H1 (cell line): ENCODE measurements at regions not wholly inside any gene's neighbourhood (a gene's known extent, or its start where the extent isn't known, plus 50 kb on each side); places are given as distances from the start of the nearest gene placed in this dataset.

Experiments
- CTCF ChIA-PET: fragments of 300-600 bp; sonication (Branson Sonifier 250); formaldehyde crosslinking; loops from one replicate; lab custom pipeline; 2021; ENCODE audit not compliant: partially characterized antibody; lab: Charles Lee
- POLR2A ChIA-PET: fragments of 300-600 bp; sonication (Branson Sonifier 250); formaldehyde crosslinking; loops from one replicate; lab custom pipeline; 2021; ENCODE audit warnings: inconsistent platforms; ENCODE audit not compliant: partially characterized antibody; lab: Charles Lee
- DNase-seq, 2 experiments: peaks; one replicate each; pipeline versions ENCODE4 v3.0.0 to v3.0.0-alpha.2; 2010 to 2022; ENCODE audit warnings: low spot score in 2 of 2, low read depth in 1 of 2, mixed read lengths in 1 of 2
- FAIRE-seq: peaks from 2 replicates; lab custom pipeline; 2011; peaks lifted over from hg19 to GRCh38; lab: Jason Lieb, UNC
- H2AFZ ChIP-seq: 2 replicates; pipeline ENCODE4 v1.8.1; 2012; ENCODE audit warnings: low read length, inconsistent platforms
- H2AK5ac ChIP-seq: 2 replicates; pipeline ENCODE4 v1.6.1; 2013; ENCODE audit warnings: low read depth, low read length
- H2BK120ac ChIP-seq: replicated peaks from 2 replicates; pipeline ENCODE3; 2013; ENCODE audit warnings: low read depth, low read length, inconsistent platforms
- H2BK12ac ChIP-seq: 2 replicates; pipeline ENCODE4 v1.6.1; 2013; ENCODE audit warnings: low read depth, low read length
- H2BK15ac ChIP-seq: 2 replicates; pipeline ENCODE4 v1.6.1; 2013; ENCODE audit warnings: low read length
- H2BK20ac ChIP-seq: 2 replicates; pipeline ENCODE4 v1.6.1; 2013; ENCODE audit warnings: low read length
- H2BK5ac ChIP-seq: 2 replicates; pipeline ENCODE4 v1.6.1; 2013; ENCODE audit warnings: low read depth, low read length
- H3K14ac ChIP-seq: 2 replicates; pipeline ENCODE4 v1.6.1; 2013; ENCODE audit warnings: inconsistent platforms; ENCODE audit not compliant: insufficient read length
- H3K18ac ChIP-seq: 2 replicates; pipeline ENCODE4 v1.6.1; 2013; ENCODE audit warnings: low read length; ENCODE audit errors: extremely low read depth
- H3K23ac ChIP-seq: 2 replicates; pipeline ENCODE4 v1.6.1; 2013; ENCODE audit warnings: inconsistent platforms; ENCODE audit not compliant: insufficient read length
- H3K23me2 ChIP-seq: 2 replicates; pipeline ENCODE4 v1.6.1; 2013; ENCODE audit warnings: low read depth, low read length
- H3K27ac ChIP-seq: 2 replicates; pipeline ENCODE4 v1.6.1; 2011; ENCODE audit warnings: low read depth, low read length, inconsistent platforms
- H3K27me3 ChIP-seq, 4 experiments: replicated peaks in 1 of 4; 1 replicate in 1 of 4; 2 replicates in 3 of 4; pipeline versions ENCODE4 v1.6.1 to v1.8.1; 2011 to 2013; ENCODE audit warnings: low read length in 3 of 4, mild to moderate bottlenecking in 3 of 4, inconsistent platforms in 2 of 4, mixed read lengths in 2 of 4, moderate library complexity in 1 of 4; ENCODE audit not compliant: control insufficient read depth in 3 of 4, insufficient read depth in 3 of 4; ENCODE audit errors: extremely low read depth in 1 of 4
- H3K36me3 ChIP-seq, 4 experiments: 2 replicates each; pipeline versions ENCODE4 v1.6.1 to v1.8.1; 2011 to 2013; ENCODE audit warnings: mild to moderate bottlenecking in 4 of 4, low read length in 3 of 4, moderate library complexity in 2 of 4, control low read depth in 1 of 4, inconsistent platforms in 1 of 4; ENCODE audit not compliant: insufficient read depth in 4 of 4, control insufficient read depth in 2 of 4
- H3K4ac ChIP-seq: replicated peaks from 2 replicates; pipeline ENCODE3; 2013; ENCODE audit warnings: low read length, low read depth, mixed read lengths, inconsistent platforms; ENCODE audit not compliant: insufficient read length
- H3K4me1 ChIP-seq, 4 experiments: replicated peaks in 1 of 4; 1 replicate in 1 of 4; 2 replicates in 3 of 4; pipeline versions ENCODE4 v1.6.1 to v1.8.1; 2011 to 2013; ENCODE audit warnings: low read length in 3 of 4, inconsistent platforms in 2 of 4, mixed read lengths in 1 of 4; ENCODE audit not compliant: insufficient read depth in 4 of 4, control insufficient read depth in 3 of 4
- H3K4me2 ChIP-seq, 2 experiments: 2 replicates each; pipeline versions ENCODE4 v1.6.1 to v1.8.1; 2011 to 2013; ENCODE audit warnings: low read depth in 2 of 2, low read length in 2 of 2, control low read depth in 1 of 2, inconsistent platforms in 1 of 2, mild to moderate bottlenecking in 1 of 2; ENCODE audit not compliant: insufficient read depth in 1 of 2
- H3K4me3 ChIP-seq, 4 experiments: fragments of 200-600, 300-600 bp in 1 of 4; sonication (generic), shearing (Covaris generic), sonication (Bioruptor Twin) in 1 of 4; 2 replicates each; pipeline versions ENCODE4 v1.5.1 to v1.8.1; 2011 to 2016; ENCODE audit warnings: low read length in 4 of 4, low read depth in 3 of 4, control low read depth in 2 of 4, inconsistent platforms in 2 of 4, mild to moderate bottlenecking in 2 of 4, mixed read lengths in 1 of 4, moderate library complexity in 1 of 4; ENCODE audit not compliant: insufficient read depth in 2 of 4; ENCODE audit errors: extremely low read depth in 1 of 4
- H3K56ac ChIP-seq: replicated peaks from 2 replicates; pipeline ENCODE3; 2013; ENCODE audit warnings: low read depth, mild to moderate bottlenecking, mixed read lengths, low read length, inconsistent platforms; ENCODE audit not compliant: insufficient read length
- H3K79me1 ChIP-seq: 2 replicates; pipeline ENCODE4 v1.6.1; 2013; ENCODE audit warnings: low read depth, low read length, control low read depth
- H3K79me2 ChIP-seq, 2 experiments: 2 replicates each; pipeline versions ENCODE4 v1.6.1 to v1.8.1; 2012 to 2013; ENCODE audit warnings: low read length in 2 of 2, mild to moderate bottlenecking in 2 of 2, inconsistent platforms in 1 of 2; ENCODE audit not compliant: insufficient read depth in 2 of 2, control insufficient read depth in 1 of 2
- H3K9ac ChIP-seq, 4 experiments: replicated peaks in 1 of 4; 1 replicate in 1 of 4; 2 replicates in 3 of 4; pipeline versions ENCODE4 v1.6.1 to v1.8.1; 2011 to 2013; ENCODE audit warnings: low read depth in 3 of 4, low read length in 3 of 4, control low read depth in 2 of 4, mild to moderate bottlenecking in 2 of 4, moderate library complexity in 2 of 4, inconsistent platforms in 1 of 4; ENCODE audit errors: extremely low read depth in 1 of 4
- H3K9me3 ChIP-seq, 2 experiments: 2 replicates each; pipeline versions ENCODE4 v1.6.1 to v1.8.1; 2012 to 2013; ENCODE audit warnings: mild to moderate bottlenecking in 2 of 2, moderate library complexity in 2 of 2, control low read depth in 1 of 2, inconsistent platforms in 1 of 2, low read depth in 1 of 2, low read length in 1 of 2, mixed read lengths in 1 of 2; ENCODE audit not compliant: insufficient read depth in 2 of 2
- H4K20me1 ChIP-seq, 2 experiments: replicated peaks in 1 of 2; 2 replicates each; pipeline versions ENCODE3 to v1.8.1; 2011 to 2013; ENCODE audit warnings: inconsistent platforms in 2 of 2, low read length in 2 of 2, mild to moderate bottlenecking in 1 of 2; ENCODE audit not compliant: insufficient read depth in 2 of 2, control insufficient read depth in 1 of 2
- H4K5ac ChIP-seq: 2 replicates; pipeline ENCODE4 v1.6.1; 2013; ENCODE audit warnings: low read length, low read depth, mixed read lengths, inconsistent platforms; ENCODE audit not compliant: insufficient read length
- H4K8ac ChIP-seq: 2 replicates; pipeline ENCODE4 v1.8.0; 2013; ENCODE audit warnings: mild to moderate bottlenecking, moderate library complexity, low read length, inconsistent platforms; ENCODE audit not compliant: insufficient read depth; ENCODE audit errors: extremely low read depth
- H4K91ac ChIP-seq: replicated peaks from 2 replicates; pipeline ENCODE3; 2013; ENCODE audit warnings: low read length, mixed read lengths, inconsistent platforms; ENCODE audit not compliant: insufficient read length
- BRCA1 ChIP-seq: IDR thresholded peaks from 2 replicates; pipeline ENCODE4 v1.6.1; 2012; ENCODE audit warnings: low read depth, low read length, improper control_type of control experiment
- E2F6 ChIP-seq: IDR thresholded peaks from 2 replicates; pipeline ENCODE4 v1.6.1; 2012; ENCODE audit warnings: inconsistent platforms
- HDAC2 ChIP-seq, 2 experiments: fragments of 300-600 bp in 1 of 2; sonication (generic) in 1 of 2; IDR thresholded peaks; 2 replicates each; pipeline ENCODE4 v1.6.1; 2011 to 2012; ENCODE audit warnings: low read depth in 2 of 2, low read length in 2 of 2, mild to moderate bottlenecking in 2 of 2, moderate library complexity in 2 of 2, borderline replicate concordance in 1 of 2, inconsistent platforms in 1 of 2
- HDAC6 ChIP-seq: IDR thresholded peaks from one replicate; pipeline ENCODE4 v1.7.1; 2012; ENCODE audit warnings: low read depth, mild to moderate bottlenecking, inconsistent platforms, low read length, moderate library complexity
- JUND ChIP-seq: IDR thresholded peaks from 2 replicates; pipeline ENCODE4 v1.6.1; 2011; ENCODE audit warnings: mild to moderate bottlenecking, improper control_type of control experiment, low read length
- KDM5A ChIP-seq: fragments of 200-600 bp; IDR thresholded peaks from 2 replicates; pipeline ENCODE4 v1.7.1; 2012; ENCODE audit warnings: mild to moderate bottlenecking, low read length, inconsistent platforms, mixed read lengths
- RAD21 ChIP-seq, 2 experiments: IDR thresholded peaks in 1 of 2; conservative IDR thresholded peaks in 1 of 2; 2 replicates each; pipeline ENCODE4 v1.6.1; 2011; ENCODE audit warnings: low read depth in 2 of 2, low read length in 2 of 2, improper control_type of control experiment in 1 of 2, inconsistent platforms in 1 of 2, mild to moderate bottlenecking in 1 of 2, moderate library complexity in 1 of 2
- RNF2 ChIP-seq: fragments of 200-900, 300-1000 bp; sonication (generic); IDR thresholded peaks from 2 replicates; pipeline ENCODE4 v1.7.1; 2016; ENCODE audit warnings: borderline replicate concordance, low read depth, mild to moderate bottlenecking, antibody characterized with exemption, low read length; ENCODE audit not compliant: poor library complexity, severe bottlenecking; ENCODE audit errors: missing control alignments
- ZNF274 ChIP-seq: IDR thresholded peaks from 2 replicates; pipeline ENCODE4 v1.7.0; 2012; ENCODE audit warnings: low read length, borderline replicate concordance; ENCODE audit errors: extremely low read depth
- WGBS, 2 experiments: shearing (Covaris generic) in 1 of 2; methylation state at CpG; one replicate each; pipeline versions ENCODE4 v1.1.6 to v1.1.7; 2013 to 2015; ENCODE audit warnings: low lambda C conversion rate in 2 of 2, mixed read lengths in 2 of 2, inconsistent platforms in 1 of 2, low coverage in 1 of 2, missing lambda C conversion rate in 1 of 2; ENCODE audit not compliant: insufficient replicate concordance in 2 of 2, insufficient coverage in 1 of 2, insufficient read length in 1 of 2; ENCODE audit errors: extremely low coverage in 1 of 2, missing lambda C conversion rate in 1 of 2; 5-methylcytosine and 5-hydroxymethylcytosine counted together

- Histone ChIP-seq H3K23me2 (no peaks in the 10 kb centered on the region), H3K9me3 (no peaks in the 10 kb centered on the region; a peak in 1 of 4 replicates), H4K8ac (no peak overlapping the region), H3K4ac (no peak overlapping the region), H4K5ac (no peak overlapping the region), H2BK20ac (no peak overlapping the region), H2AFZ (no peak overlapping the region), H3K23ac (no peak overlapping the region), H3K36me3 (no peaks in the 10 kb centered on the region), H3K9ac (no peak overlapping the region), H3K79me1 (no peaks in the 10 kb centered on the region), H3K27me3 (no peaks in the 10 kb centered on the region), H2BK15ac (no peak overlapping the region), H3K4me3 (no peak overlapping the region), H2BK12ac (no peak overlapping the region), H2BK5ac (no peak overlapping the region), H2BK120ac (no peak overlapping the region), H3K4me1 (peaks cover 0 to 4% (median 2%) of the 10 kb centered on the region in 4 experiments; a peak in 3 of 7 replicates), H4K20me1 (no peaks in the 10 kb centered on the region), H4K91ac (no peak overlapping the region), H3K4me2 (no peak overlapping the region), H3K56ac (no peak overlapping the region), H3K14ac (no peak overlapping the region)
- DNase-seq, result no peak
- 57% methylated on average over 1 of the region's 1 CpG; no CpG with 5 or more reads in 1 of the 2 experiments for WGBS, 2 experiments
- TF ChIP-seq HDAC2 (IDR thresholded peaks at IDR 0.05; ENCODE audit: borderline replicate concordance in 1 of 2, low read depth in 2 of 2, low read length in 2 of 2) (no peak), ZNF274 (no peak), JUND (no peak), HDAC6 (no peak), BRCA1 (no peak), RNF2 (no peak), KDM5A (no peak), E2F6 (no peak), RAD21 (IDR thresholded peaks at IDR 0.05 in 1 of 2, conservative IDR thresholded peaks at IDR 0.05 in 1 of 2; ENCODE audit: low read depth in 2 of 2, low read length in 2 of 2) (no peak)
- TF ChIP-seq, all 59 proteins: peak for 0
- Histone ChIP-seq H2AK5ac (no peak overlapping the region), H3K18ac (no peak overlapping the region), H3K27ac (no peak overlapping the region), H3K79me2 (no peaks in the 10 kb centered on the region)
- FAIRE-seq, result no peak
- ChIA-PET CTCF (interaction anchor here (1.3 to 4.7 kb wide), 5 partner anchors 14 to 243 kb away, joined by 3 to 56 read pairs (median 5); no protein-coding TSS in a partner anchor), POLR2A (interaction anchor here (1.2 kb wide), 1 partner anchor 11 kb away, joined by 3 read pairs; no protein-coding TSS in a partner anchor)
Measured at GRCh38 chr6:129778793-129779192, 68.8 kb upstream of the ARHGAP18 start.
